ENCODE measurements at regions not wholly inside any gene's neighbourhood (a gene's known extent, or its start where the extent isn't known, plus 50 kb on each side); places are given as distances from the start of the nearest gene placed in this dataset.

DNA sequence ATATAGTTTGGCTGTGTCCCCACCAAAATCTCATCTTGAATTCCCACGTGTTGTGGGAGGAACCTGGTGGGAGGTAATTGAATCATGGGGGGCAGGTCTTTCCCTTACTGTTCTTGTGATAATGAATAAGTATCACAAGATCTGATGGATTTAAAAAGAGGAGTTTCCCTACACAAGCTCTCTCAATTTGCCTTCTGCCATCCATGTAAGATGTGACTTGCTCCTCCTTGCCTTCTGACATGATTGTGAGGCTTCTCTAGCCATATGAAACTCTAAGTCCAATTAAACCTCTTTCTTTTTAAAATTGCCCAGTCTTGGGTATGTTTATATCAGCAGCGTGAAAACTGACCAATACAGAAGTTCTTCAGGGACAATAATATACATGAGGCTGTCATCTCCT, 425.1 kb downstream of the PABPC4L start:
- H3K4me1 ChIP-seq (ENCODE audit: control insufficient read depth, insufficient read depth, low read length) = no peaks in the 10 kb centered on the region
- no peaks in the 10 kb centered on the region for H3K9me3 ChIP-seq (ENCODE audit: control insufficient read depth, insufficient read depth, low read length)
- no peaks in the 10 kb centered on the region for H3K27me3 ChIP-seq (ENCODE audit: control insufficient read depth, insufficient read depth, low read length)
- no CpG with 5 or more reads among the region's 2 CpGs for WGBS (ENCODE audit: insufficient coverage, insufficient read length)
- no peaks in the 10 kb centered on the region for H3K36me3 ChIP-seq (ENCODE audit: control insufficient read depth, insufficient read depth, low read length)
- no peak overlapping the region for H3K27ac ChIP-seq (ENCODE audit: low read length)
- H3K4me3 ChIP-seq (ENCODE audit: low read length) = no peak overlapping the region
- no peak for DNase-seq (ENCODE audit: low read depth, low spot score)

DNA sequence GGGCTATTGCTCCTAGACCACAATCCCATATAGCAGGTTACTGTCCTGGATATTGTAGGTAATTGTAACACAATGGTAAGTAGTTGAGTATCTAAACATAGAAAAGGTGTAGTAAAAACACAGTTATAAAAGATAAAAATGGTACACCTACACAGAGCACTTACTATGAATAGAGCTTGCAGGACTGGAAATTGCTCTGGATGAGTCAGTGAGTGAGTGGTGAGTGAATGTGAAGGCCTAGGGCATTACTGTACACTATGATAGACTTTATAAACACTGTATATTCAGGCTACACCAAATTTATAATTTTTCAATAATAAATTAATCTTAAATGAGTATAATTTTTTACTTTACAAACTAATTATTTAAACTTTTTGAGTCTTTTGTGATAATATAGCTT, 425.7 kb downstream of the PABPC4L start:
- Histone ChIP-seq H3K4me3 (ENCODE audit: low read length) (no peak overlapping the region), H3K9me3 (ENCODE audit: control insufficient read depth, insufficient read depth, low read length) (peaks cover 2% of the 10 kb centered on the region), H3K27me3 (ENCODE audit: control insufficient read depth, insufficient read depth, low read length) (no peaks in the 10 kb centered on the region), H3K36me3 (ENCODE audit: control insufficient read depth, insufficient read depth, low read length) (no peaks in the 10 kb centered on the region), H3K27ac (ENCODE audit: low read length) (no peak overlapping the region), H3K4me1 (ENCODE audit: control insufficient read depth, insufficient read depth, low read length) (no peaks in the 10 kb centered on the region)
- DNase-seq (ENCODE audit: low read depth, low spot score) = no peak

- Histone ChIP-seq H3K27me3 (ENCODE audit: control insufficient read depth, insufficient read depth, low read length) (no peaks in the 10 kb centered on the region), H3K36me3 (ENCODE audit: control insufficient read depth, insufficient read depth, low read length) (no peaks in the 10 kb centered on the region), H3K4me3 (ENCODE audit: low read length) (no peak overlapping the region), H3K9me3 (ENCODE audit: control insufficient read depth, insufficient read depth, low read length) (peaks cover 2% of the 10 kb centered on the region), H3K4me1 (ENCODE audit: control insufficient read depth, insufficient read depth, low read length) (no peaks in the 10 kb centered on the region), H3K27ac (ENCODE audit: low read length) (no peak overlapping the region)
- WGBS (ENCODE audit: insufficient coverage, insufficient read length) = no CpG with 5 or more reads among the region's 1 CpG
- no peak for DNase-seq (ENCODE audit: low read depth, low spot score)
These were observed 426.1 kb downstream of the PABPC4L start for GRCh38 chr4:133775469-133775868.

DNA sequence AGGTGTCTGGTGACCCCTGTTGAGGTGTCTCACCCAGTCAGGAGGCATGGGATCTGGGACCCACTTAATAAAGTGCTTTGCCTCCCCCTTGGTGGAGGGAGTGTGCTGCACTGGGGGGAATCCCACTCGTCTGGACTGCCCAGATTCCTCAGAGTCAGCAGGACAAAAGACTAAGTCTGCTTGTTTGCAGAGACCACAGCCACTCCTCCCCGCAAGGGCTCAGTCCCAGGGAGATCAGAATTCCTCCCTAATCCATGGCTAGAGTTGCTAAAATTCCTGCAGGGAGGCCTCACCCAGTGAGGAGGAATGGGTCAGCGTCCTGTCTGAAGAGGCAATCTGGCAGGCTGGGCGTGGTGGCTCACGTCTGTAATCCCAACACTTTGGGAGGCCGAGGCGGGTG, 442.2 kb downstream of the PABPC4L start:
- DNase-seq (ENCODE audit: low read depth, low spot score) = no peak
- no CpG with 5 or more reads among the region's 7 CpGs for WGBS (ENCODE audit: insufficient coverage, insufficient read length)

DNA sequence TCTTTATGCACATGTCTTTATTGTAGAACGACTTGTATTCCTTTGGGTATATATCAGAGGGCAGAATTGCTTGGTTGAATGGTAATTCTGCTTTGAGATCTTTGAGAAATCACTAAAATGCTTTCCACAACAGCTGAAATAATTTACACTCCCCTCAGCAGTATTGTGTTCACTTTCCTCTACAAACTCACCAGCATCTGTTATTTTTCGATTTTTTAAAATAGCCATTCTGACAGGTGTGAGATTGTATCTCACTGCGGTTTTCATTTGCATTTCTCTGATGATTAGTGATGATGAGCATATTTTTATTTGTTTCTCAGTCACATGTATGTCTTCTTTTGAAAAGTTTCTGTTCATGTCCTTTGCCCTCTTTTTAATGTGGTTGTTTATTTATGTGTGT, 459.8 kb downstream of the PABPC4L start:
- H3K36me3 ChIP-seq (ENCODE audit: control insufficient read depth, insufficient read depth, low read length) = no peaks in the 10 kb centered on the region
- WGBS (ENCODE audit: insufficient coverage, insufficient read length) = no CpG with 5 or more reads among the region's 3 CpGs
- H3K4me1 ChIP-seq (ENCODE audit: control insufficient read depth, insufficient read depth, low read length) = no peaks in the 10 kb centered on the region
- H3K27me3 ChIP-seq (ENCODE audit: control insufficient read depth, insufficient read depth, low read length) = no peaks in the 10 kb centered on the region
- no peaks in the 10 kb centered on the region for H3K9me3 ChIP-seq (ENCODE audit: control insufficient read depth, insufficient read depth, low read length)
- no peak overlapping the region for H3K4me3 ChIP-seq (ENCODE audit: low read length)
- H3K27ac ChIP-seq (ENCODE audit: low read length) = no peak overlapping the region
- no peak for DNase-seq (ENCODE audit: low read depth, low spot score)

More for the DNA sequence above, 442.2 kb downstream of the PABPC4L start:
- Histone ChIP-seq H3K27me3 (ENCODE audit: control insufficient read depth, insufficient read depth, low read length) (no peaks in the 10 kb centered on the region), H3K27ac (ENCODE audit: low read length) (no peak overlapping the region), H3K4me1 (ENCODE audit: control insufficient read depth, insufficient read depth, low read length) (no peaks in the 10 kb centered on the region), H3K9me3 (ENCODE audit: control insufficient read depth, insufficient read depth, low read length) (no peaks in the 10 kb centered on the region), H3K36me3 (ENCODE audit: control insufficient read depth, insufficient read depth, low read length) (no peaks in the 10 kb centered on the region), H3K4me3 (ENCODE audit: low read length) (no peak overlapping the region)

GRCh38 chr4:133720001-133720400, 481.6 kb downstream of the PABPC4L start:
- no peaks in the 10 kb centered on the region for H3K9me3 ChIP-seq (ENCODE audit: control insufficient read depth, insufficient read depth, low read length)
- no peaks in the 10 kb centered on the region for H3K27me3 ChIP-seq (ENCODE audit: control insufficient read depth, insufficient read depth, low read length)
- H3K36me3 ChIP-seq (ENCODE audit: control insufficient read depth, insufficient read depth, low read length) = no peaks in the 10 kb centered on the region
- H3K4me1 ChIP-seq (ENCODE audit: control insufficient read depth, insufficient read depth, low read length) = no peaks in the 10 kb centered on the region
- 100% methylated on average over 1 of the region's 2 CpGs for WGBS (ENCODE audit: insufficient coverage, insufficient read length)
- no peak for DNase-seq (ENCODE audit: low read depth, low spot score)
- no peak overlapping the region for H3K4me3 ChIP-seq (ENCODE audit: low read length)
- no peak overlapping the region for H3K27ac ChIP-seq (ENCODE audit: low read length)

DNA sequence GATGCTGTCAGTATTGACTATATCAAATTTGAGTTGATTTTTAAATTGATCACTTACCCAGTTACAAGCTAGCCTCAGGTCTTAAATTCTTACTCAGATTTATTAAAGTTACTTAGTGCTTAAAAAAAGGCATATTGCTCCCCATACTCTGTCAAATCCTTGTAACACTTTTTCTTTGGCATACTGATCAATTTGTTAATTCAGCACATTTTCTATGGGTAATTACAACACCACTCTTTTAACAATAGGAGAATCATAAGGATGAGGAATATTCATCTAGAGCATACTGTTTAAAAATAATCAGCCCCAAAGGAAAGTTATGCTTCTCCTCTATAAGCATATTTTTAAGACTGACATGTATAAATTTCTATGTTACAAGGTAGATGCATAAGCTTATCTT, 482.5 kb downstream of the PABPC4L start:
- no peak for DNase-seq (ENCODE audit: low read depth, low spot score)
- no peaks in the 10 kb centered on the region for H3K9me3 ChIP-seq (ENCODE audit: control insufficient read depth, insufficient read depth, low read length)
- H3K36me3 ChIP-seq (ENCODE audit: control insufficient read depth, insufficient read depth, low read length) = no peaks in the 10 kb centered on the region
- H3K4me1 ChIP-seq (ENCODE audit: control insufficient read depth, insufficient read depth, low read length) = no peaks in the 10 kb centered on the region
- no peak overlapping the region for H3K27ac ChIP-seq (ENCODE audit: low read length)
- no peak overlapping the region for H3K4me3 ChIP-seq (ENCODE audit: low read length)
- H3K27me3 ChIP-seq (ENCODE audit: control insufficient read depth, insufficient read depth, low read length) = no peaks in the 10 kb centered on the region

DNA sequence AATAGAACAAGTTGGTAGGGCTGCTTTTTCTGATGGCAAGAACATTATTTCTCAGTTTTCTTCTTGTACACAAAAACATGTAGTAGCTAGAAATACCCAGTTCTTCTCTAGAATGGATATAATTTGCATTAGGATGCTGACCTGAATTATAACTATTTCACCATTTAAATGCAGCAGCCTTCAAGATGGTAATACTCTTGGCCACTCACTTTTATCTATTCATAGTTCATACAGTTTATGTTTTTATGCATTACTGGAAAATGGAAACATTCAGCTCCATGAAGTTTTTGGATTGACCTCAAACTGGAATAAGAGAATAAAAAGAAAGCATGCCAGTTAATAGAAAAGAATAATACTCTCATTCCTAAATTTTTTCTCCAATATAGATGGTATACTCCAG, 487.4 kb downstream of the PABPC4L start:
- Histone ChIP-seq H3K4me1 (ENCODE audit: control insufficient read depth, insufficient read depth, low read length) (no peaks in the 10 kb centered on the region), H3K27me3 (ENCODE audit: control insufficient read depth, insufficient read depth, low read length) (no peaks in the 10 kb centered on the region), H3K36me3 (ENCODE audit: control insufficient read depth, insufficient read depth, low read length) (no peaks in the 10 kb centered on the region), H3K9me3 (ENCODE audit: control insufficient read depth, insufficient read depth, low read length) (no peaks in the 10 kb centered on the region), H3K4me3 (ENCODE audit: low read length) (no peak overlapping the region), H3K27ac (ENCODE audit: low read length) (no peak overlapping the region)
- DNase-seq (ENCODE audit: low read depth, low spot score) = no peak

GRCh38 chr4:133713340-133713739, 488.2 kb downstream of the PABPC4L start:
- H3K27ac ChIP-seq (ENCODE audit: low read length) = no peak overlapping the region
- no peaks in the 10 kb centered on the region for H3K4me1 ChIP-seq (ENCODE audit: control insufficient read depth, insufficient read depth, low read length)
- DNase-seq (ENCODE audit: low read depth, low spot score) = no peak
- H3K4me3 ChIP-seq (ENCODE audit: low read length) = no peak overlapping the region
- no peaks in the 10 kb centered on the region for H3K9me3 ChIP-seq (ENCODE audit: control insufficient read depth, insufficient read depth, low read length)
- no peaks in the 10 kb centered on the region for H3K27me3 ChIP-seq (ENCODE audit: control insufficient read depth, insufficient read depth, low read length)
- WGBS (ENCODE audit: insufficient coverage, insufficient read length) = no CpG with 5 or more reads among the region's 3 CpGs
- H3K36me3 ChIP-seq (ENCODE audit: control insufficient read depth, insufficient read depth, low read length) = no peaks in the 10 kb centered on the region

GRCh38 chr4:133711817-133712216, 489.8 kb downstream of the PABPC4L start:
- no peaks in the 10 kb centered on the region for H3K27me3 ChIP-seq (ENCODE audit: control insufficient read depth, insufficient read depth, low read length)
- DNase-seq (ENCODE audit: low read depth, low spot score) = no peak
- no peak overlapping the region for H3K4me3 ChIP-seq (ENCODE audit: low read length)
- no CpG with 5 or more reads among the region's 6 CpGs for WGBS (ENCODE audit: insufficient coverage, insufficient read length)
- no peak overlapping the region for H3K27ac ChIP-seq (ENCODE audit: low read length)
- H3K36me3 ChIP-seq (ENCODE audit: control insufficient read depth, insufficient read depth, low read length) = no peaks in the 10 kb centered on the region
- H3K4me1 ChIP-seq (ENCODE audit: control insufficient read depth, insufficient read depth, low read length) = no peaks in the 10 kb centered on the region
- no peaks in the 10 kb centered on the region for H3K9me3 ChIP-seq (ENCODE audit: control insufficient read depth, insufficient read depth, low read length)

DNA sequence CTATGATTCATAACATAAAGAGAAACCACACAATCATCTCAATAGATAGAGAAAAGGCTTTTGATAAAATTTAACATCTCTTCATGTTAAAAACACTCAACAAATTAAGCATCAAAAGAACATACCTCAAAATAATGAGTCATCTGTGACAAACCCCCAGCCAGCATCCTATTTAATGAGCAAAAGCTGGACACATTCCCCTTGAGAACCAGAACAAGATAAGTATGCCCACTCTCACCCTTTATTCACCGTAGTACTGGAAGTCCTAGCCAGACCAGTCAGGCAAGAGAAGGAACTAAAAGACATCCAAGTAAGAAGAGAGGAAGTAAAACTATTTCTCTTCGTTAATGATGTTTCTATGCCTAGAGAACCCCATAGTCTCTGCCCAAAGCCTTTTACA, 507.2 kb downstream of the PABPC4L start:
- no peak for DNase-seq (ENCODE audit: low read depth, low spot score)
- WGBS (ENCODE audit: insufficient coverage, insufficient read length) = no CpG with 5 or more reads among the region's 2 CpGs

More for the DNA sequence above, 507.2 kb downstream of the PABPC4L start:
- Histone ChIP-seq H3K27me3 (ENCODE audit: control insufficient read depth, insufficient read depth, low read length) (no peaks in the 10 kb centered on the region), H3K4me1 (ENCODE audit: control insufficient read depth, insufficient read depth, low read length) (no peaks in the 10 kb centered on the region), H3K9me3 (ENCODE audit: control insufficient read depth, insufficient read depth, low read length) (no peaks in the 10 kb centered on the region), H3K27ac (ENCODE audit: low read length) (no peak overlapping the region), H3K36me3 (ENCODE audit: control insufficient read depth, insufficient read depth, low read length) (no peaks in the 10 kb centered on the region), H3K4me3 (ENCODE audit: low read length) (no peak overlapping the region)
